Brain microvascular endothelial cell (primary cell): ENCODE measurements at regions not wholly inside any gene's neighbourhood (a gene's known extent, or its start where the extent isn't known, plus 50 kb on each side); places are given as distances from the start of the nearest gene placed in this dataset.

ENCODE experiments used
- DNase-seq: peaks from one replicate; pipeline ENCODE4 v3.0.0-alpha.2; 2020
- H3K27ac ChIP-seq: fragments of 250-450 bp; sonication (Bioruptor Pico); 2 replicates; pipeline ENCODE4 v1.5.1; 2020; ENCODE audit warnings: mild to moderate bottlenecking, moderate library complexity
- H3K27me3 ChIP-seq: fragments of 250-450 bp; sonication (Bioruptor Pico); replicated peaks from 2 replicates; pipeline ENCODE4 v1.5.1; 2020; ENCODE audit warnings: mild to moderate bottlenecking
- H3K36me3 ChIP-seq: fragments of 250-450 bp; sonication (Bioruptor Pico); replicated peaks from 2 replicates; pipeline ENCODE4 v1.5.1; 2020; ENCODE audit warnings: mild to moderate bottlenecking
- H3K4me3 ChIP-seq: 2 replicates; pipeline ENCODE4 v1.5.1; 2011; ENCODE audit warnings: low read depth, mild to moderate bottlenecking, control low read depth, low read length, moderate library complexity
- in situ Hi-C: cut with HindIII; loops from 2 replicates; pipeline ENCODE4 v1.10.0; 2017; ENCODE audit warnings: low sequenced_read_pairs, low pct_ligation_motif_present
- TF ChIP-seq, protein P1 (sequence below): IDR thresholded peaks from 2 replicates; pipeline ENCODE4 v1.5.1; 2011; ENCODE audit warnings: low read depth, mild to moderate bottlenecking, moderate library complexity, low read length, control low read depth, inconsistent platforms; ENCODE audit errors: missing control alignments

DNA sequence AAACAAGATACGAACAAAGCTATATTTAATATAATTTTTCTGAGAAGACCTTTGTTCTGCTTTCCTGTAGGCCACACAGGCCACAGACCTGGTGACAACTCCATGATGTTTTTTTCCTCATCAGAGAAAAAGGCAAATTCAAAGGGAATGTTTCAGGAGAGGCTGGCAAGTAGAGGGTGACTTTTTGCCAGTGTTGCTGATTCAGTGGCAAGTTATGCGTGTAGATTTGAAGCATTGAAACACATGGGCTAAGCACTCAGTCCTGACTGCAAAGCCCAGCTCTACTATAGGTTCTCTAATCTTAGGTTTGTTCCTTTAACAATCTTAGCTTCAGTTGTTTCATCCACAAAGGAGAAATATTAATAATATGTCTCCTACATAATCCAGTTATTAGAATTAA is 499.8 kb downstream of the SUCLG1 start:
- in situ Hi-C loops, result no loop called here
- Histone ChIP-seq H3K36me3 (no peaks in the 10 kb centered on the region), H3K4me3 (no peak overlapping the region), H3K27me3 (no peaks in the 10 kb centered on the region), H3K27ac (no peak overlapping the region)
- TF ChIP-seq, protein P1, sequence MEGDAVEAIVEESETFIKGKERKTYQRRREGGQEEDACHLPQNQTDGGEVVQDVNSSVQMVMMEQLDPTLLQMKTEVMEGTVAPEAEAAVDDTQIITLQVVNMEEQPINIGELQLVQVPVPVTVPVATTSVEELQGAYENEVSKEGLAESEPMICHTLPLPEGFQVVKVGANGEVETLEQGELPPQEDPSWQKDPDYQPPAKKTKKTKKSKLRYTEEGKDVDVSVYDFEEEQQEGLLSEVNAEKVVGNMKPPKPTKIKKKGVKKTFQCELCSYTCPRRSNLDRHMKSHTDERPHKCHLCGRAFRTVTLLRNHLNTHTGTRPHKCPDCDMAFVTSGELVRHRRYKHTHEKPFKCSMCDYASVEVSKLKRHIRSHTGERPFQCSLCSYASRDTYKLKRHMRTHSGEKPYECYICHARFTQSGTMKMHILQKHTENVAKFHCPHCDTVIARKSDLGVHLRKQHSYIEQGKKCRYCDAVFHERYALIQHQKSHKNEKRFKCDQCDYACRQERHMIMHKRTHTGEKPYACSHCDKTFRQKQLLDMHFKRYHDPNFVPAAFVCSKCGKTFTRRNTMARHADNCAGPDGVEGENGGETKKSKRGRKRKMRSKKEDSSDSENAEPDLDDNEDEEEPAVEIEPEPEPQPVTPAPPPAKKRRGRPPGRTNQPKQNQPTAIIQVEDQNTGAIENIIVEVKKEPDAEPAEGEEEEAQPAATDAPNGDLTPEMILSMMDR, result no peak
- DNase-seq, result no peak

DNA sequence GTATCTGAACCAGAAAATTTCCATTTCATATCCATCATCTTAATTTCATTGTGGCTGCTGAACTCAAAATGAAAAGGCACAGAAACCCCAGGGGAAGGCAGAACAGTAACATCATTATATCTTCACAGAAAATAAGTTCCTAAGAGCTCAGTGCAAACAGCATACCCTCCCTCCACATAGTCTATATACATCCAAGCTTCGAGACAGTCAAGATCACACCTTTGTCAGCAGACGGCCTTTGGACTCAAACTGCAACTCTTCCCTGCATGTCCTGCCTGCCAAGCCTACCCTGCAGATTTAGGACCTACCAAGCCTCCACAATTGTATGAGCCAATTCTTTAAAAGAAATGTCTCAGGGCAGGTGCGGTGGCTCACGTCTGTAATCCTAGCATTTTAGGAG is 502.1 kb downstream of the SUCLG1 start:
- H3K4me3 ChIP-seq, result no peak overlapping the region
- in situ Hi-C loops, result no loop called here
- TF ChIP-seq, protein P1, result no peak
- DNase-seq, result no peak
- no peak overlapping the region for H3K27ac ChIP-seq
- no peaks in the 10 kb centered on the region for H3K27me3 ChIP-seq
- no peaks in the 10 kb centered on the region for H3K36me3 ChIP-seq

DNA sequence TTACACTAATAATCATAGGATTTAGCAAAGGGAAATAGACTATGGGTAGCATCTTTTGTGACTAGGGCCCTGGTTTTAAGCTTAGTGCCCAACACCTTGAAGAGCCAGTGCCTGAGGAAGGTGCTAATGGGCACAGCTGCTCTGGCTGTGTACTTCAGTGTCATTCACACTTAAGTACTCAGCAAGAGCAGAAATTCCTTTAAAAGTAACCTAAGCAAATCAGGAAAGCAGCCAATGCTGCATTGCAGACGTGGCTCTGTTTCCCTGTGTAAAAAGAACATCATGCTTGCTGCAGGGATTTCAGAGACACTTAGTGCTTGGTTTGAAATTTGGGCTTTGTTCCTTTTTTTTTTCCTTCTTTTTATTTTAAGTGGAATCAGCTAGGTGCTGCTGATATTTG is 505.4 kb downstream of the SUCLG1 start:
- Histone ChIP-seq H3K27me3 (no peaks in the 10 kb centered on the region), H3K4me3 (no peak overlapping the region), H3K36me3 (no peaks in the 10 kb centered on the region), H3K27ac (no peak overlapping the region)
- no peak for DNase-seq
- TF ChIP-seq, protein P1, result no peak
- in situ Hi-C loops, result no loop called here

DNA sequence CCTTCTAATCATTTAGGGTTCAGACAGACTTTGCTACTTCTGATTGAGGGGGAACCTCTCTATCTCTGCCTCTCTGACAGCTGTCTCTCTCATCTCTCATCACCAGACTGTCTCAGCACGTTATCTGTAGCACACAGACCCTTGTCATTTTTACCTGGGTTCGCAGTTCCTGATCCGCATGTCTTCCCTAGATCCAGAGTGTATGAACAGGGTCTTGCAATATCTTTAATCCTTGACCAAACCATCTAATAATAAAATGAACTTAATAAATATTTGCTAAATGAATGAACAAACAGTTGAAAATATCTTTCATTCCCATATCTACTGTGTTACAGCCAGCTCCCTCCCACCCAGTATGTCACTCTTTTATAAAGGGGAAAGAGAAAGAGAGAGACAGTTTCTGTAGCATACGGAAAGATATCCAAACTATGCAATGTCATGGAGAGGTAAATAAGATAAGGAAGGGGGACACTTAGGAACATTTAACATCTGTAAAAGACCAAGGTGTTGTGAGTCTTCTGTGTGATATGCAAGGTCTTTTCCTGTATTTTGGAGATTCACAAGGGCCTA is 507.6 kb downstream of the SUCLG1 start:
- Histone ChIP-seq H3K27me3 (no peaks in the 10 kb centered on the region), H3K27ac (no peak overlapping the region), H3K4me3 (no peak overlapping the region), H3K36me3 (no peaks in the 10 kb centered on the region)
- in situ Hi-C loops, result no loop called here
- no peak for DNase-seq
- TF ChIP-seq, protein P1, result no peak

DNA sequence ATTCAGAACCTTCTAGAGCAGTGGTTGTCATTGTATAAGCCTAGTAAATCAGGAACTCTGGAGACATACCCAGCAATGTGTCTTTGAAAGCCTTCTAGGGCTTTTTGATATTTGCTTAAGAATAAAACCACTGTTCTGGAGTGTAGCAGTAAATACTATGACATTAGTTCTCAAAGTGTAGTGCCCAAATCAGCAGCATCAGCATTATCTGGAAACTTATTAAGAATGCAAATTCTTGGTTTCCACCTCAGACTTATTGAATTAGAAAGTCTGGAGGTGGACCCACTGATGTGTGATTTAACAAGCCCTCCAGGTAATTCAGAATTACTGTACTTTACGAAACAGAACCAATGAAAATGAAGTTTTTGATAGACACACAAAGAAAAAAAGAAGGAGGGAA is 509.7 kb downstream of the SUCLG1 start:
- TF ChIP-seq, protein P1, result no peak
- Histone ChIP-seq H3K27me3 (no peaks in the 10 kb centered on the region), H3K36me3 (no peaks in the 10 kb centered on the region), H3K27ac (no peak overlapping the region), H3K4me3 (no peak overlapping the region)
- in situ Hi-C loops, result no loop called here
- no peak for DNase-seq

DNA sequence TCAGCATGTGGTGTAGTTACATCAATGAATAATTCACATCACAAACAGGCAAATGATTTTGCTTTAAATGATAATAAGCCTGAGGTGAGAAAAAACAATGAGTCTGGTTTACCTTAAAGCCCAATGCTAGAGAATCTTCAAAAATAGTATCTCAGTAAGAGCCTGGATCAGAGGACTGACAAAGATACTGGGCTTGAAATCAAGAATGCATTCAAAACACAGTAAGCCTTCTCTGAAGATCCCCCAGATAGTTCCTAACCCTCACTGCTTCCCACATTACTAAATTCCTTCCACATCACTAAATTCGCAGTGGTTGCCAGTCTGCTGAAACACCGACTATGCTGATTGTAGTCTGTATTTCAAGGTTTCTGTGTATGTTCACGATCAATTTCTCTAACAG is 514.9 kb downstream of the SUCLG1 start:
- H3K4me3 ChIP-seq, result no peak overlapping the region
- DNase-seq, result no peak
- H3K36me3 ChIP-seq, result no peaks in the 10 kb centered on the region
- no peaks in the 10 kb centered on the region for H3K27me3 ChIP-seq
- TF ChIP-seq, protein P1, result no peak
- in situ Hi-C loops, result no loop called here
- no peak overlapping the region for H3K27ac ChIP-seq
